ENCODE measurements at regions not wholly inside any gene's neighbourhood (a gene's known extent, or its start where the extent isn't known, plus 50 kb on each side); places are given as distances from the start of the nearest gene placed in this dataset.
A peak's percentile ranks its signal among the peaks of the same experiment; 100 is the strongest.

DNA sequence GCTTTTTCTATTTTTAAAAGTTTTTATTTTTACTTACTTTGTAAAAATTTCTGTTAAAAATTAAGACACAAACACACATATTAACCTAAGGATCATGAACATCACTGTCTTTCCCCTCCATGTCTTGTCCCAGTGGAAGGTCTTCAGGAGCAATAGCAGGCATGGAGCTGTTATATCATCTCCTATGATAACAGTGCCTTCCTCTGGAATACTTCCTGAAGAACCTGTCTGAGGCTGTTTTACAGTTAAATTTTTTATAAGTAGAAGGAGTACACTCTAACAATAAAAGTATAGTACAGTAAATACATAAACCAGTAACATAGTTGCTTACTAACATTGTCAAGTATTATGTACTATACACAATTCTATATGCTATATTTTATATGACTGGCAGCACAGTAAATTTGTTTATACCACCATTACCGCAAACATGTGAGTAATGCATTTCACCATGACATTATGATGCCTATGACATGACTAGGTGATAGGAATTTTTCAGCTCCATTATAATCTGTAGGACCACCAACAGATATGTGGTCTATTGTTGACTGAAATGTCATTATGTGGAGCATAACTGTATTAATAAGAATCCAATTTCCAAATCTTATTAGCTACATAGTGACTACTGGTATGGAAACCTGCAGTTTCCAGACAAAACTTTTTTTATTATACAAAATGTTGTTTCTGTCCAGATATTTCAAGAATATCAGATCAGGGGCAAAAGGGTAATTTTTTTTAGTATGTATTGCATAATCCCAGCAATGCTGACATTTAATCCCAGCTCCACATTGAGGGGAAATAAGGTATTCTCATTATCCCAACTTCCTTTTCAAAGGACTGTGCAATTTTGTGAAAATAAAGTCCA lies 337.2 kb upstream of the SLC39A10 start:
- DNase-seq (ENCODE audit: low spot score in 2 of 2), result no peak
- no peak for FAIRE-seq

DNA sequence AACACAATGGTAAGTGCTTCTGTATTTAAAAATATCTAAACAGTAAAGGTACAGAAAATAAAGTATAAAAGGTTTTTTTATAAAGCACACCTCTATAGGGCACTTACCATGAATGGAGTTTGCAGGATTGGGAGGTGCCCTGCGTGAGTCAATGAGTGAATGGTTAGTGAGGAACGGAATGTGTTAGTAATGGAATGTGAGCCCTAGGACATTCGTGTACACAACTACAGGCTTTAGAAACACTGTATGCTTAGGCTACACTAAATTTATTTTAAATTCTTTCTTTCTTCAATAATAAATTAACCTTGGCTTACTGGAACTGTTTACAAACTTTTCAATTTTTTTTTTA lies 337.9 kb upstream of the SLC39A10 start:
- FAIRE-seq, result no peak

GRCh38 chr2:195318440-195319111 lies 338.4 kb upstream of the SLC39A10 start:
- DNase-seq (ENCODE audit: low spot score in 2 of 2) (peak; percentile 24 to 31), FAIRE-seq (peak; percentile 85)

More for the DNA sequence above, 337.9 kb upstream of the SLC39A10 start:
- DNase-seq (ENCODE audit: low spot score in 2 of 2), result no peak

DNA sequence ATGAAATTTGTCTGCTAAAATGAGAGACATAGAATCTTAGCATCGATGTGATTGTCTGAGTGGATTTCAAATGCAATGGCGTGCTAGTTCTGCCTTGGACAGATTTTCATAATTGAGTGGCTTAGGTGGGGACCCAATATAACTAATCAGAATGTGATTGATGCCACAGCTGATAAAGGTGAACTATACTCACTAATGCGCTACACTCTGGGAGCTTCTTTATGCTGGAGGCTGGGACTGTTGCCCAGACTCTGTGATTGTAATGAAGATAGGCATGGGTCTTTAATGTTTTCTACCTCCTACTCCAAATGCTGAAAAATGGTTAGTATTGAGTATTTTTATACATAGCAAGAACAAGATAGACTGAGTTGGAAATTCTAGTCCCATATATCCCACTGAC lies 339.5 kb upstream of the SLC39A10 start:
- FAIRE-seq (no peak), DNase-seq (ENCODE audit: low spot score in 2 of 2) (no peak)

- FAIRE-seq (no peak), DNase-seq (ENCODE audit: low spot score in 2 of 2) (no peak)
These were observed 340.5 kb upstream of the SLC39A10 start for GRCh38 chr2:195316486-195316885.

GRCh38 chr2:195313962-195314361 lies 343.1 kb upstream of the SLC39A10 start:
- no peak for DNase-seq (ENCODE audit: low spot score in 2 of 2)
- FAIRE-seq, result no peak

DNA sequence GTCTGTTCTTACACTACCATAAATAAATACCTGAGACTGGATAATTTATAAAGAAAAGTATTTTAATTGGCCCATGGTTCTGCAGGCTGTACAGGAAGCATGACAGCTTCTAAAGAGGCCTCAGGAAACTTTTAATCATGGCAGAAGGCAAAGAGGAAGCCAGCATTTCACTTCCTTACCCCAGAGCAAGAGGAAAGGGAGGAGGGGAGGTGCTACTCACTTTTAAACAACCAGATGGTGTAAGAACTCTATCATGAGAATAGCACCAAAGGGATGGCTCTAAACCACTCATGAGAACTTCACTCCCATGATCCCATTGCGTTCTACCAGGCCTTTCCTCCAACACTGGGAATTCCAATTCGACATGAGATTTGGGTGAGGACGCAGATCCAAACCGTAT lies 344.4 kb upstream of the SLC39A10 start:
- no peak for DNase-seq (ENCODE audit: low spot score in 2 of 2)
- no peak for FAIRE-seq

- DNase-seq (ENCODE audit: low spot score in 2 of 2), result no peak
- no peak for FAIRE-seq
These were observed 348.9 kb upstream of the SLC39A10 start for GRCh38 chr2:195308163-195308562.

GRCh38 chr2:195307751-195308150 lies 349.3 kb upstream of the SLC39A10 start:
- FAIRE-seq (no peak), DNase-seq (ENCODE audit: low spot score in 2 of 2) (no peak)

DNA sequence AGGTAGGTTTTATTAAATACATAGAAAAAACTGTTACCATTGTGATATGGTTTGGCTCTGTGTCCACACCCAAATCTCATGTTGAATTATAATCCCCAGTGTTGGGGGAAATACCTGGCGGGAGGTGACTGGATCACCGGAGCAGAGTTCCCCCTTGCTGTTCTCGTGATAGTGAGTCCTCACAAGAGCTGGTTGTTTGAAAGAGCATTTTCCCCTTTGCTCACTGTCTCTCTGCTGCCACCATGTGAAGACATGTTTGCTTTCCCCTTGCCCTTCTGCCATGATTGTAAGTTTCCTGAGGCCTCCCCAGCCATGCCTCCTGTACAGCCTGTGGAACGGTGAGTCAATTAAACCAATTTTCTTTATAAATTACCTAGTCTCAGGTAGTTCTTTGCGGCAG lies 352.7 kb upstream of the SLC39A10 start:
- DNase-seq (ENCODE audit: low spot score in 2 of 2) (no peak), FAIRE-seq (no peak)

GRCh38 chr2:195300631-195301030 lies 356.4 kb upstream of the SLC39A10 start:
- FAIRE-seq (no peak), DNase-seq (ENCODE audit: low spot score in 2 of 2) (no peak)

DNA sequence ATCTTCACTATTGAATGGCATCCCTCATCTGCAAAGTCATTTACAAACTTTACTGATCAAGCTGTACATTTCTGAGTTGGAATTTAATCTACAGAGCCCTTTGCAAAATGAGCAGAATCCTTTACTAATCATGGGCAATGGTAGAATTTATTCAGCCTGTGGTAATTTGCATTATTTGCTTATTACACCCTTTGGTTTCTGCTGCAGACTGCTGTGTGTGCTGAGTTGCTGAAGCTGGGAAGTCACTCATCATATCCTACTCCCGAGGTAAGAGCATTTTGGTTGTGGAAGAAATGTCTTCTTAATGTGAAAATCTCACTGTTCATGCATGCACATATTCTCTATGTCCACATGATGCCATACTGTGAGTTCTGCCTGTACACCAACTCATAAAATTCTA lies 357.4 kb upstream of the SLC39A10 start:
- FAIRE-seq, result no peak

DNA sequence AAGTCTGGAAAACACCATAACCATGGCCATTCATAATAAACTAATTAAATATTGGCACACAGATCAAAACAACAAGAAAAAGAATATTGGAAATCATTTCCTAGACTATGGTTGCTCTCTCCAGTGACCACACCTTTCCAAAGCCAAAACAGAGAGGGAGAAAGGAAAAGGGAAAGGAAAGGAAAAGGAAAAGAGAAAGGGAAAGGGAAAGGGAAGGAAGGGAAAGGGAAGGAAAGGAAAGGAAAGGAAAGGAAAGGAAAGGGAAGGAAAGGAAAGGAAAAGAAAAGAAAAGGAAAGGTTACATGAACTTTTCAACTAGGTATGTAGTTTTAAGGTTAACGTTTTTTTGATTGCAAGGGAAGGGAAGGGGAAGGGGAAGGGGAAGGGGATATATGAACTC lies 360.5 kb upstream of the SLC39A10 start:
- FAIRE-seq, result no peak
- no peak for DNase-seq (ENCODE audit: low spot score in 2 of 2)

More for the DNA sequence above, 357.4 kb upstream of the SLC39A10 start:
- DNase-seq (ENCODE audit: low spot score in 2 of 2), result no peak

GRCh38 chr2:195289081-195289480 lies 367.9 kb upstream of the SLC39A10 start:
- DNase-seq (ENCODE audit: low spot score in 2 of 2) (no peak), FAIRE-seq (no peak)

DNA sequence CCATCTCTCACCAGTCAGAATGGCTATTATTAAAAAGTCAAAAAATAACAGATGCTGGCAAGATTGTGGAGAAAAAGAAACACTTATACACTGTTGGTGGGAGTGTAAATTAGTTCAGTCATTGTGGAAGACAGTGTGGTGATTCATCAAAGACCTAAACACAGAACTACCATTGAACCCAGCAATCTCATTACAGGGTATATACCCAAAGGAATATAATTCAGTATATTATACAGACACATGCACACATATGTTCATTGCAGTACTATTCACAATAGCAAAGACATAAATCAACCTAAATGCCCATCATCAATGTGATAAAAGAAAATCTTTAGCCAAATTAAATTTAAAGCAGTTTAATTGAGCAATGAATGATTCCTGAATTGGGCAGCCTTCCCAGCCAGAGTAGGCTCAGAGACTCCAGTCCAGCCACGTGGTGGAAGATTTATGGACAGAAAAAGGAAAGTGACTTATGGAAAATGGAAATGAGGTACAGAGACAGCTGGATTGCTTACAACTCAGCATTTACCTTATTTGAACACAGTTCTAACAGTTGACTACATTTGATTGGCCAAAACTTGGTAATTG lies 377.1 kb upstream of the SLC39A10 start:
- FAIRE-seq (no peak), DNase-seq (ENCODE audit: low spot score in 2 of 2) (no peak)

GRCh38 chr2:195270466-195271039 lies 386.5 kb upstream of the SLC39A10 start:
- no peak for DNase-seq (ENCODE audit: low spot score in 2 of 2)
- no peak for FAIRE-seq

DNA sequence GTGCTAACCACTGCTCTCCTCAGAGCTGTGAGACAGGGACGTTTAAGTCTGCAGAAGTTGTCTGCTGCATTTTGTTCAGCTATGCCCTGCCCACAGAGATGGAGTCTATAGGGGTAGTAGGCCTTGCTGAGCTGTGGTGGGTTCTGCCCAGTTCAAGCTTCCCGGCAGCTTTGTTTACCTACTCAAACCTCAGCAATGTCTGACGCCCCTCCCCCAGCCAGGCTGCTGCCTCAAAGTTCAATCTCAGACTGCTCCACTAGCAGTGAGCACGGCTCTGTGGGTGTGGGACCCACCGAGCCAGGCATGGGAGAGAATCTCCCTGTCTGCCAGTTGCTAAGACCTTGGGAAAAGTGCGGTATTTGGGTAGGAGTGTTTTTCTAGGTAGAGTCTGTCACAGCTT lies 387.8 kb upstream of the SLC39A10 start:
- DNase-seq (ENCODE audit: low spot score in 2 of 2), result no peak
- no peak for FAIRE-seq

DNA sequence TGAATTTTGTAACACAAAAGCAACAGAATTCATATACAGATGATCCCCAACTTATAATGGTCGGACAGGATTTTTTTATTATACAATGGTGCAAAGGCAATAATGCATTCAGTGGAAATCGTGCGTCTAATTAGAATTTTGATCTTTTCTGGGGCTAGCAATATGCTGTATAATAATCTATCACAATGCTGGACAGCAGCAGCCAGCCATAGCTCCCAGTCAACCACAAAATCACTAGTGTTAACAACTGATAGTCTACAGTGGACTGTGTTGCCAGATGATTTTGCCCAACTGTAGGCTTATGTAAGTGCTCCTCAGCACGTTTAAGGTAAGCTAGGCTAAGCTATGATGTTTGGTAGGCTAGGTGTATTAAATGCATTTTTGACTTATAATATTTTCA lies 399.0 kb upstream of the SLC39A10 start:
- no peak for FAIRE-seq
- no peak for DNase-seq (ENCODE audit: low spot score in 2 of 2)

- DNase-seq (ENCODE audit: low spot score in 2 of 2) (no peak), FAIRE-seq (no peak)
These were observed 405.0 kb upstream of the SLC39A10 start for GRCh38 chr2:195252018-195252417.

DNA sequence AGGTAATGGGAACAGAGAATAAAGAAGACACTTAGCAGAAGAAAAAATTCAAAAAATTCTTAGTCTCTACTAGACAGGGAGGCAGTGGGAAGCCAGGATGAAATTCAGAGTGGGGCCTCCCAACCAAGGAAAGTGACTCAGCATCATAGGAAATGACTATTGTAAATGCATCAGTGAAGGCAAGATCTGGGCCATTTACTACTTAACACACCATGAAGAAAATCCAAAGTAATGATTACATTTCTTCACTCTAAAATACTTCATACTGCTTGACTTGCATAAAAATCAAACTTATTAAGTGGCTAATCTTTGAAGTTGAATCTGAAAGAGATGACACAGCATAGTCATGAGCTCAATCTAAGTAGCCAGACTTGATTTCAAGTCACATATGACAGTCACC lies 405.8 kb upstream of the SLC39A10 start:
- DNase-seq (ENCODE audit: low spot score in 2 of 2), result no peak
- FAIRE-seq, result no peak

DNA sequence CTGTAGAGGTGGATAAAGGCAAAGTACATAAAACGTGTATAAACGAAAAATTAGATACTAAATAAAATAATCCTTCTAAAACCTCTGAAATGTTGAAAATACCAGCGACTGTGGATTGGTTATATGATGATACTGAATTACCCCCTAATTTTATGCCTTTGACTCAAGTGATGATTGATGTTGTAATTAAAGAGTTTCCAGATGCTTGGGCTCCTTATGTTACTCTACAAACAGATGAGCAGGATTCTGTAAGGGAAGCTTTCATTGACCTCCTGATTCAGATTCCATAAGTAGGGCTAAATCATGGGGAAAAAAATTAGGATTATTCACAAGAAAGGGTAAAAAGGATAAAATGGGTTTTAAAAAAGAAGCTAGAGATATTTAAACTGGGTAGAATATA lies 418.2 kb upstream of the SLC39A10 start:
- no peak for FAIRE-seq
- DNase-seq (ENCODE audit: low spot score in 2 of 2), result no peak
